ENCODE measurements at regions not wholly inside any gene's neighbourhood (a gene's known extent, or its start where the extent isn't known, plus 50 kb on each side); places are given as distances from the start of the nearest gene placed in this dataset.

DNA sequence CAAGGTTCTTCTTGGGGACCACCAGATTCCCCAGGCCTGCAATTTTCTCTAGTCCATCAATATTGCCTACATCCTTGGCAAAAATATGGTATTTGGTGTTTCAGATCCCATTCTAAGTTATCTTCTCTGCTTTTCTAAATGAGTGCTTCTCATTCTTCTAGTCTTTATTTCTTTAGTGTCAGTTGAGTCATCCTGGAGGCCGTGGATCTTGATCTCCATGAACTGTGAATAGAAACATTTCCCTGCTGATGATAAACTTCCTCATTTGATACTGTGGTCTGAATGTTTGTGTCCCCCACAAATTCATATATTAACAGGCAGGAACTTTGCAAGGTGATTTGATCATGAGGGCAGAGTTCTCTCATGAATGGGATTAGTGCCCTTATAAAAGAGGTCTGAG is 779.3 kb downstream of the INHBA start:
- no peak for TF ChIP-seq EZH2 (IDR thresholded peaks at IDR 0.05; ENCODE audit: borderline replicate concordance, insufficient read depth, low read depth, low read length, poor library complexity, severe bottlenecking)
- TF ChIP-seq, protein P1, sequence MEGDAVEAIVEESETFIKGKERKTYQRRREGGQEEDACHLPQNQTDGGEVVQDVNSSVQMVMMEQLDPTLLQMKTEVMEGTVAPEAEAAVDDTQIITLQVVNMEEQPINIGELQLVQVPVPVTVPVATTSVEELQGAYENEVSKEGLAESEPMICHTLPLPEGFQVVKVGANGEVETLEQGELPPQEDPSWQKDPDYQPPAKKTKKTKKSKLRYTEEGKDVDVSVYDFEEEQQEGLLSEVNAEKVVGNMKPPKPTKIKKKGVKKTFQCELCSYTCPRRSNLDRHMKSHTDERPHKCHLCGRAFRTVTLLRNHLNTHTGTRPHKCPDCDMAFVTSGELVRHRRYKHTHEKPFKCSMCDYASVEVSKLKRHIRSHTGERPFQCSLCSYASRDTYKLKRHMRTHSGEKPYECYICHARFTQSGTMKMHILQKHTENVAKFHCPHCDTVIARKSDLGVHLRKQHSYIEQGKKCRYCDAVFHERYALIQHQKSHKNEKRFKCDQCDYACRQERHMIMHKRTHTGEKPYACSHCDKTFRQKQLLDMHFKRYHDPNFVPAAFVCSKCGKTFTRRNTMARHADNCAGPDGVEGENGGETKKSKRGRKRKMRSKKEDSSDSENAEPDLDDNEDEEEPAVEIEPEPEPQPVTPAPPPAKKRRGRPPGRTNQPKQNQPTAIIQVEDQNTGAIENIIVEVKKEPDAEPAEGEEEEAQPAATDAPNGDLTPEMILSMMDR (IDR thresholded peaks at IDR 0.05), result no peak
